Caki2 (cell line): ENCODE measurements at regions not wholly inside any gene's neighbourhood (a gene's known extent, or its start where the extent isn't known, plus 50 kb on each side); places are given as distances from the start of the nearest gene placed in this dataset.
"Not testable (repeated sequence)": the region's sequence is repeated elsewhere in the genome, so short reads cannot be mapped to it uniquely, and the experiment has no call there.

Experiments used
- DNase-seq: peaks from one replicate; pipeline ENCODE4 v3.0.0-alpha.2; 2015; ENCODE audit warnings: low read depth
- in situ Hi-C: cut with HindIII; loops from 2 replicates; pipeline ENCODE4 v1.10.0; 2016; ENCODE audit warnings: low sequenced_read_pairs, low pct_unique_long_range_greater_than_20kb, mixed read lengths

DNA sequence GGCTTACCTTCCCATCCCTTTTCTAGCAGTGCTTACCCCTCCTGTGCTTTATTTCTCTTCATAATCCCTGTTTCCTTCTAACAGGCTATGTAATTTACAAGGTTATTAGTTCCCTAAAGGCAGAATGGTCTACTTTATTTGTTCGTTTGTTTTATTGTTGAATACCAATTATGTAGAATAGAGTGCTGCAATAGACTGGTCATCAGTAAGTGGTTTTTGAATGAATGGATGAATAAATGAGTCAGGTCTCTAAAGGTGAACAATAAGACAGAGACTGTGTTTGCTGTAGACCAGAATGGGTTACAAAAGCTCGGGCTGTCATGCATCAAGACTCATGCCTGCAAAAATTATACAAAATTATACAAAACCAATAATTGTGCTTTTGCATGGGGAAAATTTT is 332.0 kb downstream of the IRS1 start:
- no peak for DNase-seq
- in situ Hi-C loops, result no loop called here

DNA sequence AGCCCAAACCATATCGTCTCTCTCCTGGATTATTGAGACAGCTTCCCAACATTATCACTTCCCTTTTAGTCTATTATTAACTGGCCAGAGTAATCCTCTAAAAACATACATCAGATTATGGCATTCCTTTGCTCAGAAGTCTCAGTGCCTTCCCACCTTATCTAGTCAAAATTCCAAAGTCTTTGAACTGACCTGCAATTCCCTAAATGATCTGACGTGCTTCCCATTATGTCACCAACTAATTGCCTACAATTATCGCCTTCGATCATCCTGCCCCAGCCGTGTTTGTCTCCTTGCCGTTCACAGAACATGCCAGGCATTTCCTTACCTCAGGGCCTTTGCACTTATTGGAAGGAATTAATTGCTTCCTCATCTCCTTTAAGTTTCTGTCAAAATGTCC is 332.4 kb downstream of the IRS1 start:
- DNase-seq, result no peak
- in situ Hi-C loops, result no loop called here

- no peak for DNase-seq
- in situ Hi-C loops, result no loop called here
Observed at GRCh38 chr2:226466589-226466988, 333.0 kb downstream of the IRS1 start.

- in situ Hi-C loops, result no loop called here
- no peak for DNase-seq
Observed at GRCh38 chr2:226466124-226466523, 333.5 kb downstream of the IRS1 start.

GRCh38 chr2:226464380-226464779 is 335.2 kb downstream of the IRS1 start:
- no peak for DNase-seq
- in situ Hi-C loops, result no loop called here

GRCh38 chr2:226463154-226463553 is 336.5 kb downstream of the IRS1 start:
- in situ Hi-C loops, result no loop called here
- no peak for DNase-seq

- DNase-seq, result no peak
- in situ Hi-C loops, result no loop called here
Observed at GRCh38 chr2:226461981-226462380, 337.6 kb downstream of the IRS1 start.

DNA sequence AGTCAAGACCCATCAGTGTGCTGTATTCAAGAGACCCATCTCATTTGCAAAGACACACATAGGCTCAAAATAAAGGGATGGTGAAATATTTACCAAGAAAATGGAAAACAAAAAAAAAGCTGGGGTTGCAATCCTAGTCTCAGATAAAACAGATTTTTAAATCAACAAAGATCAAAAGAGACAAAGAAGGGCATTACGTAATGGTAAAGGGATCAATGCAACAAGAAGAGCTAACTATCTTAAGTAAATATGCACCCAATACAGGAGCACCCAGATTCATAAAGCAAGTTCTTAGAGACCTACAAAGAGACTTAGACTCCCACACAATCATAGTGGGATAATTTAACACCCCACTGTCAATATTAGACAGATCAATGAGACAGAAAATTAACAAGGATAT is 343.5 kb downstream of the IRS1 start:
- in situ Hi-C loops, DNase-seq: not testable (repeated sequence)

- DNase-seq, result no peak
- in situ Hi-C loops, result no loop called here
Observed at GRCh38 chr2:226452768-226453167, 346.9 kb downstream of the IRS1 start.

- DNase-seq, result no peak
- in situ Hi-C loops, result no loop called here
Observed at GRCh38 chr2:226451486-226451885, 348.1 kb downstream of the IRS1 start.

- DNase-seq, result no peak
- in situ Hi-C loops, result no loop called here
Observed at GRCh38 chr2:226450141-226450540, 349.5 kb downstream of the IRS1 start.

- in situ Hi-C loops, result no loop called here
- no peak for DNase-seq
Observed at GRCh38 chr2:226447338-226448300, 352.0 kb downstream of the IRS1 start.

- DNase-seq, result no peak
- in situ Hi-C loops, result no loop called here
Observed at GRCh38 chr2:226446406-226447001, 353.1 kb downstream of the IRS1 start.

DNA sequence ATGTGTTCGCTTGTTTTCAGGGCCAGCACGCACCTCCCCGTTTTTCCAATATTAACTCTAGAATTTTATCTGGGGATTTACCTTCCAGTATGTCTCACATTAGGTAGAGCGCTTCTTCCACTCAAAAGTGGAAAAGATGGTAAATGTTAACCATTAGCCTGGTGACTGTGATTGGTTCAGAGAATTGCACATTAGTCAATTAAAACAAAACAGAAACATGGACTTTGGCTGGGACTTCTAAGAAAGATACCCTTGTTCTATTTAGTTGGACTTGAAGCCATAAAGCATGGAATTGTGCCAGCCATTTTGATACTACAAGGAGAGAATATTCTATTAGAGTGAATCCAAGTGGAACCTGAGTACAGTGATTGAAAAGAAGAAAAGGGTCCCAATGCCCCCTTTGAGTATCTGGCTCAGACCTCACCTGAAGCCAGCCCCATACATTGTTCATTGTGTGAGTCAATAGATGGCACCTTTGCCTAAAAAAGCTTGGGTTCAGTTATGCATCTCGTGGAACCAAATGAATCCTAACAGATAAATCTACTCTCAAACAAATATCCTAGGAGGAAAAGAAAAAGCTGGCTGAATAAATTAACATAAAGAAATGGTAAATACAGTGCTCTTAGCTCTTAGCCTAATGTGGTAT is 354.3 kb downstream of the IRS1 start:
- DNase-seq, result no peak

GRCh38 chr2:226443112-226443511 is 356.5 kb downstream of the IRS1 start:
- in situ Hi-C loops, result no loop called here
- no peak for DNase-seq

More for the DNA sequence above, 354.3 kb downstream of the IRS1 start:
- in situ Hi-C loops, result no loop called here

DNA sequence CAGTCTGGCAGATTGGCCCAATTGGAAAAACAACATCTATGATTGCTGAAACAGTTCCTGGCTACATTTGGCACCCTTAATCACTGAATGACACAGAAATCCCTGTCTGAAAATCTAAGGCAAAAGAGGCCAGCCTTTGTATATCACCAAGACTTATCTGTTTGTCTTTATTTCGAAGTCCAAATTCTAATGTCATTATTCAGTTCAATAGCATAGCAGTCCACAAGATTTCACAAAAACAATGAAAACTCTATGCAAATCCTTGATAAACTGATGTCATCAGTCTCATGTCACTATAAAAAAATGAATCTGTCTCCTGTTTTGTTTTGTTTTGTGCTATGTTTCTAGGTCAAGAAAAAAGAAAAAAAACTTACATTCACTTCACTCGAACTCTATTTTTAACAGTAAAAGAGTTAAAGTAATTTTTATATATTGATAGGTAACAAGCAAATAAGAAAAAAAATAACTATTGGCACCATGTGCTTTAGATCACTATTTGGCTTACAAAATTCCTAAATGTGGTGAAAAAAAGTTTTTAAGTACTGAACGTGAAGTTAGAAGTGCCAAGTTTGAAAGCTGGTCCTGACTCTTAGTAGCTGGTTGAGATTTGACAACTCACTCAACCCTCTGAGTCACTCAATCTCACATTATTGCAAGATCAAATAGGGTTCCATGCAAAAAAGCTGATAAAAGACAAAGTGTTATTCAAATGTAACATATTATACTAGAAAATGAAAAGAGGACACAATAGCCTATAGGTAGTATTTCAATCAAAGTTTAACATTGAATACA is 359.3 kb downstream of the IRS1 start:
- DNase-seq, result no peak
- in situ Hi-C loops, result no loop called here

- no peak for DNase-seq
- in situ Hi-C loops, result no loop called here
Observed at GRCh38 chr2:226439337-226439736, 360.3 kb downstream of the IRS1 start.

GRCh38 chr2:226435146-226435545 is 364.5 kb downstream of the IRS1 start:
- DNase-seq, result no peak
- in situ Hi-C loops, result no loop called here
